Activated CD4-positive, alpha-beta T cell treated with anti-CD3 and anti-CD28 coated beads, Interleukin-2, amount 50 U/mL, for 16 hours (primary cell): ENCODE measurements at regions not wholly inside any gene's neighbourhood (a gene's known extent, or its start where the extent isn't known, plus 50 kb on each side); places are given as distances from the start of the nearest gene placed in this dataset.

Experiments
- DNase-seq: peaks from one replicate; pipeline ENCODE4 v3.0.0-alpha.2; 2020

GRCh38 chr10:113423981-113424721 is 128.7 kb upstream of the HABP2 start:
- no peak for DNase-seq

- no peak for DNase-seq
Measured at GRCh38 chr10:113425008-113425407, 127.8 kb upstream of the HABP2 start.

- DNase-seq, result no peak
Measured at GRCh38 chr10:113425541-113425951, 127.3 kb upstream of the HABP2 start.

DNA sequence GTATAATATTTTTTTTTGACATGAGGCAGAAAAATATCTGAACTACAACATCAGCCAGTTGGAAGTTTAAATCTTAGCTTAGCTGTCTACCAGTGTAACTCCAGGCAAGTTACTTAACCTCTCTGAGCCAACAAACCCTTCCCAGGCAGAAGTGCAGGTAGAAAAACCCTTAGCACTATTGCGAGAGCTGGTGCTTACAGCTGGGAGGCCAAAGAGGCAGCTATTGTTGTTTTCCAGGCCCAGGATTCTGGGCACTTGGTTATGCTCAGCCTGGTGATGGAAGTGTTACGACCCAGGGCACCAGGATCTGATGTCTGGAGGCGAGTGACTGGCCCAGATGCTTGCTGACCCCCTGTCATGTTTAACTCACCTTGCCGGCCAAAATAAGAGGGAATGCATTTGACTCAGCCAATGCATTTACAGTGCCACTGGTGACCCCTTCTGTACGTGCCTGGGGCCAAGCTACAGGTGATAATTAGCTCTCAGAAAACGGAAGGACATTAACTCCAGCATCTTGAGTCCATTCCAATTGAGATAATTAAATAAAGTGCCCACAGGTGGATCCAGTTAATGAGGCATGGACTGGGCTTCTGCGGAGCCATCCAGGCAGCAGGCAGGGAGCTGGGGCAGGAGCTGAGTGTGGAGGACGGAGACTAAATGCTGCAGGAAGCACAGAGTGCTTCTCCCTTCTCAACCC is 126.5 kb upstream of the HABP2 start:
- DNase-seq, result no peak

GRCh38 chr10:113427236-113427735 is 125.6 kb upstream of the HABP2 start:
- no peak for DNase-seq

GRCh38 chr10:113427811-113428558 is 124.9 kb upstream of the HABP2 start:
- no peak for DNase-seq

DNA sequence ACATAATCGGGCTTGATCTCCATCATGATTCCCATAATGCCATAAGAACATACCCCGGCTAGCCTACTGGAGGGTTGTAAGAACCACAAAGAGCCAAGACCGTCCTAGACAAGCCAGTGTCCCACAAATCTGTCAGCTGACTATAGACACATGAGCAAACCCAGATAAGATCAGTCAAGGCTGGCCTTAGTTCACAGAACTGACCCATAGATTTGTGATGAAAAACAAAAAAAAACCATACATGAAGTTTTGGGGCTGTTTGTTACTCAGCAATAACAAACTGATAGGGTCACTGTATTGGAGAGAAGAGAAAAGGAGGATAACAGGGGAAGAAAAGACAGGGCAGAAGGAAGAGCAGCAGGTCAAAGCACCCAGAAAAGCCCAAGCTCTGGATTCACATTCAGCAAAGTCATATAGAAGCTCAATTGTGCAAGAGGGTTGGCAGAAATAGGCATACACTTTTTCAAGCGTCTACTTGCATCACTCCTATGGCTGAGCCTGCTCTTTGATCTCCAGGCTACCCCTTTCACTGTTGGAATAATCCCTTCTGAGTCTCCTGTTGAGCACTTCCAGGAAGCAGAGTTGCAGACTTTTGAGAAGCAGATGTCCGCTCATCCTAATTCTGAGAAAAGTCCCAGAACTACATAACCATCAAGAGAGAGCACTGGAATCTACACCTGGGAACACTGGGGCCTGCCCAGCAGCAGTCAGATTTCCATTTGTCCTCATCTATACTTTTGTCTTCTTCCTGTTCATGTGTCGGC is 122.0 kb upstream of the HABP2 start:
- DNase-seq, result no peak

GRCh38 chr10:113431398-113432160 is 121.3 kb upstream of the HABP2 start:
- no peak for DNase-seq

- DNase-seq, result no peak
Measured at GRCh38 chr10:113433711-113434110, 119.1 kb upstream of the HABP2 start.

- DNase-seq, result no peak
Measured at GRCh38 chr10:113434315-113434714, 118.5 kb upstream of the HABP2 start.

GRCh38 chr10:113434950-113435349 is 117.9 kb upstream of the HABP2 start:
- DNase-seq, result no peak

GRCh38 chr10:113435881-113436280 is 117.0 kb upstream of the HABP2 start:
- DNase-seq, result no peak

- DNase-seq, result no peak
Measured at GRCh38 chr10:113436851-113437250, 116.0 kb upstream of the HABP2 start.

- DNase-seq, result no peak
Measured at GRCh38 chr10:113438652-113439051, 114.2 kb upstream of the HABP2 start.

DNA sequence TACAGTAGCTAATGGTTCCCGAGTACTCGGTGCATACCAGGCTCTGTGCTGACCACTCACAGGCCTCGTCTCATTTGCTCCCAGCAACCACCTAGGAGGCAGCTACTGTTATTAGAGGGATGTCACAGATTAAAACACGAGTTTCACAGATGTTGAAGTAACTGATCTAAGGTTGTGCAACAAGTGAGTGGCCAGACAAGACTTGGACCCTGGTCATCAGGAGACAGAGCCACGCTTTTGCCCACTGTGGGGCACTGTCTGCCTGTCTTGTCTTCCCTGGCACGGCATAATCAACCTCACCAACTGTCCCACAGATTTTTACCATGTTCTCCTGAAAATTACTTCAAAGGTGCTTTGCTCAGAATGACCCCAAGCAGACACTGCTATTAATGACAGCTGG is 111.6 kb upstream of the HABP2 start:
- no peak for DNase-seq

DNA sequence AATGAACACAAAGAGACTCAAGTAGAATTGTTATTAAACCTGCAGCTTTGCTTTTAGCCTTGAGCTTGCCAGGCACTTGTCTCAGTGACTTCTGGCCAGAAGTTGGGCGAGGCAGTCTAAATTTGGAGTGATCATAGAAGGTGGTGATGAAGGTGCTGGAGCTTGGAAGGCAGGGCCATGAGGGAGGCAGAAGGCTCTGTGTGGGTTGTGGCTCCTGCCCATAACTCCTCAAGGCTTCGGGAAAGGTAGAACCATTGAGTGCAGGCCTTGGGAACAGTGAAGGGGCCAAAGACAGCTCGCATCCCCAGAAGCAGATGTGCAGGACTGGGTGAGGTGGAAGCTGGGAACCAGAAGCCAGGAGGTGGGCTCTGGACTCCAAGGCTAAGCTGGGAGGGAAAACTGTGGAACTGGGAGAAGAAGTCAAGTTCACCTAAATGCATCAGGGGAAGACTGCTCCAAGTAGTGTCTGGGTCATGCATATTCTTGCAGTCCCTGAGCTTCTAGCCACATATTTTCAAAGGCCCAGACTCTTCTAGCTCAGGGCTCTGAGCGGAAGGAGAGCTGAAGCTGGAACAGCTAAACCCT is 111.1 kb upstream of the HABP2 start:
- DNase-seq, result no peak

- DNase-seq, result no peak
Measured at GRCh38 chr10:113442336-113442735, 110.5 kb upstream of the HABP2 start.

DNA sequence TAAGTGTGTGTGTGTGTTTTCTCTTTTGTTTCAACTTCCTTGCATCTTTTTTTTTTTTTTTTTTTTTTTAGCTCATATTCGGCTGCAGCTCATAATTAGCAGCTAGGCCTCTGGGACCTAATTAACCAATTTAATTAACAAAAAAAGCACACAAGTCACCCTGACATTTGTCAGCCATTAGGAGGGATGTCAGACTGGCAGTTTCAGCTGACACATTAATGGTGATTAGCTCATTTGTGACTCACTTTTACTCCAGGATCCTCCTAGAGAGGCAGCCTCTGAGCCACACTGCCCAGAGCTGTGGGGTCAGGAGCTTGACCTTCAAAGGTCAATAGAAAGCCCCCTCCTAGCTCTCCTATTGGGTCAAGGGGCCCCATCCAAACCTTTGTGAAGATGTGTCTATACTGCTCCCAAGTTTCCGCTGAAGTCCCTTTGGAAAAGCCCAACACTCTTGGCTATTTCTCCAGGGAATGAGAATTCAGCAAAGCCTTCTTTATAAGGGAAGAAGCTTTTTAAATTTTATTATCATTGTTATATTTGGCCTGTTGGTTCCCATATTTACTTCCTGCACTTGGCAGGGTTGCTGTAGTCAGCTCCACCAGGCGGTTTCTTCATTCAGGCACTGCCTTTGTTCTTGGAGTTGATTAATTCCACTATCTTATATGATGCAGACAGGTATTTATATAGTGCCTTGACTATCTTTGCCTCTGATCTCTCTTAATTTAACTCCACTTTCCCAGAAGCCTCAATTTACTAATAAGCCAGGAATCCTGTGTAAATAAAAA is 109.5 kb upstream of the HABP2 start:
- no peak for DNase-seq

DNA sequence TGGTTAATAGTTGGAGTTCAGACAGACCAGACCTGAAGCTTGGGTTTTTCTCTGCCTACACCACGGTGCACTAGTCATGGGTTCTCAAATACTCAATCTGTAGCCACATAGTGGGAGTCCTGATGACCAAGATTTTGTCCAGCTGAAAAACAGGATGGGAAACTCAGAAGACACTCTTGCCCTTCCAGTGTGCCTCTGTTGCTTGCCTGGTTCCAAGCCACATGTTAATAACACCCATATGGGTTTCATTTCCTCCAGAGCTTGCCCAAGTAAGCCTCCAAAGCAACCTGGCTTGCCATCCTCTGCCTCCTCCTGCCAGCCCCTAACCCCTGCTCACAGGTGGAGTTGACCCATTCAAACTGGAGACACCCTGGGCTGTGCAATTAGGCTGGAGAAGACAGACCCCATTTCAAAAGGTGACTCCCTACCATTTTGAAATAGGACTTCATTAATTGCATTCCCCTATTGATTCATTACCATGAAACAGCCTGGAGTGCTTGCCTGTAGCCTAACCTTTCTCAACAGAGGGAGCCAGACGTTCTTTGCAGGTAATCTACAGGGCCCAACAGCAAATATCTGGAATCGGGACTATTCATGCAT is 108.0 kb upstream of the HABP2 start:
- DNase-seq, result no peak

DNA sequence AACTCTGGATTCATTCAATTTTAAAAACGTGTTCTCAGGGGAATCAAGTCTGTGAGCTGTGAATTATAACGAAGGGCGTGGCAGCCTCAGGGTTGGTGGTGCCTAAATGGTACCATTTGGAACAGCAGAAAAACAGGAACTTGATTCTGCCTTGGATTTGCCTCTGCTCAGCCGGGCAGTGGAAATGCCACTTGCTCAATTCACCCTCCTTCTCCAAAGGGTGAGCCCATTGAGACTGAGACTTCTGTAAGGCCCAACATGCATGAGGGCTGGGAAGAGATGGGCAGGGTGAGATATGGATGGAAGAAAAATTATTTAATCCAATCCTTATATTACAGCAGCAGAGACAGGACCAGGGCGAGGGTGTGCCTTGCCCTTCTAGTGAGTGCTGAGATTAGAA is 107.1 kb upstream of the HABP2 start:
- DNase-seq, result no peak
